SK-N-SH treated with all-trans-retinoic acid at 6 μM for 48 hours (cell line): ENCODE measurements at regions not wholly inside any gene's neighbourhood (a gene's known extent, or its start where the extent isn't known, plus 50 kb on each side); places are given as distances from the start of the nearest gene placed in this dataset.

Source experiments
- PPARA ChIP-seq: fragments of 250-450 bp; sonication (Bioruptor Pico); IDR thresholded peaks from 2 replicates; pipeline ENCODE4 v1.5.0; 2020; ENCODE audit warnings: mild to moderate bottlenecking, borderline replicate concordance
- ZC3H10 ChIP-seq: fragments of 250-450 bp; sonication (Bioruptor Pico); IDR thresholded peaks from 2 replicates; pipeline ENCODE4 v1.5.1; 2021; ENCODE audit warnings: mild to moderate bottlenecking, moderate library complexity
- ZFP30 ChIP-seq: fragments of 450-650 bp; formaldehyde crosslinking; IDR thresholded peaks from 2 replicates; pipeline ENCODE4 v1.5.0; 2022; ENCODE audit warnings: mild to moderate bottlenecking, moderate library complexity
- ZNF8 ChIP-seq: fragments of 450-650 bp; formaldehyde crosslinking; IDR thresholded peaks from 2 replicates; pipeline ENCODE4 v1.5.0; 2020; ENCODE audit warnings: mild to moderate bottlenecking, moderate library complexity
- TF ChIP-seq, protein P1 (sequence below): fragments of 250-450 bp; sonication (Bioruptor Pico); IDR thresholded peaks from 2 replicates; pipeline ENCODE4 v1.5.1; 2021; ENCODE audit warnings: mild to moderate bottlenecking, moderate library complexity
- TF ChIP-seq, protein P2 (sequence below): fragments of 250-450 bp; sonication (Bioruptor Pico); IDR thresholded peaks from 2 replicates; pipeline ENCODE4 v1.8.0; 2020; ENCODE audit warnings: mild to moderate bottlenecking, moderate library complexity, borderline replicate concordance

- TF ChIP-seq, protein P1, sequence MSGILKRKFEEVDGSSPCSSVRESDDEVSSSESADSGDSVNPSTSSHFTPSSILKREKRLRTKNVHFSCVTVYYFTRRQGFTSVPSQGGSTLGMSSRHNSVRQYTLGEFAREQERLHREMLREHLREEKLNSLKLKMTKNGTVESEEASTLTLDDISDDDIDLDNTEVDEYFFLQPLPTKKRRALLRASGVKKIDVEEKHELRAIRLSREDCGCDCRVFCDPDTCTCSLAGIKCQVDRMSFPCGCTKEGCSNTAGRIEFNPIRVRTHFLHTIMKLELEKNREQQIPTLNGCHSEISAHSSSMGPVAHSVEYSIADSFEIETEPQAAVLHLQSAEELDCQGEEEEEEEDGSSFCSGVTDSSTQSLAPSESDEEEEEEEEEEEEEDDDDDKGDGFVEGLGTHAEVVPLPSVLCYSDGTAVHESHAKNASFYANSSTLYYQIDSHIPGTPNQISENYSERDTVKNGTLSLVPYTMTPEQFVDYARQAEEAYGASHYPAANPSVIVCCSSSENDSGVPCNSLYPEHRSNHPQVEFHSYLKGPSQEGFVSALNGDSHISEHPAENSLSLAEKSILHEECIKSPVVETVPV (CRISPR knock-in tag) = no peak
- TF ChIP-seq ZNF8 (no peak), ZC3H10 (CRISPR knock-in tag) (no peak), PPARA (no peak), ZFP30 (no peak)
- TF ChIP-seq, protein P2, sequence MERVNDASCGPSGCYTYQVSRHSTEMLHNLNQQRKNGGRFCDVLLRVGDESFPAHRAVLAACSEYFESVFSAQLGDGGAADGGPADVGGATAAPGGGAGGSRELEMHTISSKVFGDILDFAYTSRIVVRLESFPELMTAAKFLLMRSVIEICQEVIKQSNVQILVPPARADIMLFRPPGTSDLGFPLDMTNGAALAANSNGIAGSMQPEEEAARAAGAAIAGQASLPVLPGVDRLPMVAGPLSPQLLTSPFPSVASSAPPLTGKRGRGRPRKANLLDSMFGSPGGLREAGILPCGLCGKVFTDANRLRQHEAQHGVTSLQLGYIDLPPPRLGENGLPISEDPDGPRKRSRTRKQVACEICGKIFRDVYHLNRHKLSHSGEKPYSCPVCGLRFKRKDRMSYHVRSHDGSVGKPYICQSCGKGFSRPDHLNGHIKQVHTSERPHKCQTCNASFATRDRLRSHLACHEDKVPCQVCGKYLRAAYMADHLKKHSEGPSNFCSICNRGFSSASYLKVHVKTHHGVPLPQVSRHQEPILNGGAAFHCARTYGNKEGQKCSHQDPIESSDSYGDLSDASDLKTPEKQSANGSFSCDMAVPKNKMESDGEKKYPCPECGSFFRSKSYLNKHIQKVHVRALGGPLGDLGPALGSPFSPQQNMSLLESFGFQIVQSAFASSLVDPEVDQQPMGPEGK = no peak
Observed at GRCh38 chr4:87920478-87920877, 55.0 kb upstream of the SPP1 start.
